HepG2 (cell line): ENCODE measurements at regions not wholly inside any gene's neighbourhood (a gene's known extent, or its start where the extent isn't known, plus 50 kb on each side); places are given as distances from the start of the nearest gene placed in this dataset.

Experiments
- ATAC-seq: fragments of 200-7000 bp; cut with Tn5 transposase; 3 replicates; pipeline ENCODE4 v1.9.1; 2020; ENCODE audit warnings: mild to moderate bottlenecking, moderate library complexity
- BruUV-seq: library from RNA; stranded (reverse); fragments of 400-500 nt; replicated peaks from 2 replicates; lab custom pipeline; 2021; lab: Mats Ljungman, UMichigan
- CTCF ChIA-PET: fragments of 300-600 bp; formaldehyde crosslinking; extraction: SDS; loops from one replicate; lab custom pipeline; 2021; ENCODE audit warnings: low total read pairs, inconsistent platforms, low intra/inter-chr PET ratio; lab: Yijun Ruan, JAX
- POLR2A ChIA-PET: fragments of 350-600 bp; sonication (Branson Sonifier 250); formaldehyde crosslinking; loops from one replicate; lab custom pipeline; 2020; ENCODE audit warnings: antibody characterized with exemption, inconsistent platforms; lab: Yijun Ruan, JAX
- DNase-seq: peaks from one replicate; pipeline ENCODE4 v3.0.0-alpha.2; 2015; ENCODE audit warnings: low spot score
- FAIRE-seq: peaks from 3 replicates; lab custom pipeline; 2011; peaks lifted over from hg19 to GRCh38; lab: Jason Lieb, UNC
- H2AFZ ChIP-seq: one replicate; pipeline ENCODE4 v1.6.1; 2011; ENCODE audit warnings: low read length, inconsistent platforms
- H3K27ac ChIP-seq: fragments of 300-600 bp; 3 replicates; pipeline ENCODE4 v1.8.0; 2011; ENCODE audit warnings: mixed run types, mild to moderate bottlenecking, mixed read lengths, low read length, inconsistent platforms; ENCODE audit not compliant: insufficient read depth; ENCODE audit errors: extremely low read length
- H3K27me3 ChIP-seq, 2 experiments: fragments of 200-600 bp in 1 of 2; 2 replicates in 1 of 2; 3 replicates in 1 of 2; pipeline versions ENCODE4 v1.6.0 to v1.8.0; 2011; ENCODE audit warnings: low read length in 2 of 2, mild to moderate bottlenecking in 2 of 2, moderate library complexity in 2 of 2, inconsistent platforms in 1 of 2; ENCODE audit not compliant: insufficient read depth in 2 of 2, control insufficient read depth in 1 of 2
- H3K36me3 ChIP-seq, 2 experiments: fragments of 200-600 bp in 1 of 2; replicated peaks in 1 of 2; 2 replicates in 1 of 2; 3 replicates in 1 of 2; pipeline versions ENCODE4 v1.5.1 to v1.8.0; 2011; ENCODE audit warnings: low read length in 2 of 2, inconsistent platforms in 1 of 2; ENCODE audit not compliant: insufficient read depth in 2 of 2, control insufficient read depth in 1 of 2
- H3K4me1 ChIP-seq: 2 replicates; pipeline ENCODE4 v1.5.1; 2012; ENCODE audit warnings: low read length, inconsistent platforms; ENCODE audit not compliant: insufficient read depth
- H3K4me2 ChIP-seq: 2 replicates; pipeline ENCODE4 v1.6.0; 2011; ENCODE audit warnings: low read depth, low read length, inconsistent platforms
- H3K4me3 ChIP-seq, 3 experiments: fragments of 200-600 bp in 1 of 3; sonication (generic), shearing (Covaris generic) in 1 of 3; replicated peaks in 1 of 3; 2 replicates each; pipeline ENCODE4 v1.5.1; 2011 to 2016; ENCODE audit warnings: low read length in 3 of 3, inconsistent platforms in 2 of 3, low read depth in 2 of 3, mild to moderate bottlenecking in 2 of 3, control low read depth in 1 of 3, mixed read lengths in 1 of 3; ENCODE audit not compliant: insufficient read depth in 1 of 3
- H3K79me2 ChIP-seq: one replicate; pipeline ENCODE4 v1.6.1; 2011; ENCODE audit warnings: low read length, inconsistent platforms; ENCODE audit not compliant: insufficient read depth
- H3K9ac ChIP-seq: 2 replicates; pipeline ENCODE4 v1.6.0; 2011; ENCODE audit warnings: mild to moderate bottlenecking, low read depth, low read length, inconsistent platforms; ENCODE audit not compliant: insufficient read depth
- H3K9me3 ChIP-seq: 2 replicates; pipeline ENCODE4 v1.5.1; 2012; ENCODE audit warnings: mild to moderate bottlenecking, low read length
- H4K20me1 ChIP-seq: 2 replicates; pipeline ENCODE4 v1.6.0; 2011; ENCODE audit warnings: inconsistent platforms, mild to moderate bottlenecking, low read length, moderate library complexity; ENCODE audit not compliant: insufficient read depth
- ATF7-NPFF ChIP-seq: sonication (generic); formaldehyde crosslinking; IDR thresholded peaks from 2 replicates; pipeline ENCODE4 v1.8.1; 2023; ENCODE audit warnings: mild to moderate bottlenecking, low read depth, missing genetic modification reagents, moderate library complexity
- HIC2 ChIP-seq: sonication (generic); formaldehyde crosslinking; IDR thresholded peaks from 2 replicates; pipeline ENCODE4 v1.9.0; 2022; ENCODE audit warnings: low read depth, missing genetic modification reagents
- HNF4G ChIP-seq, 2 experiments: sonication (generic) in 1 of 2; formaldehyde crosslinking in 1 of 2; IDR thresholded peaks; 2 replicates each; pipeline versions ENCODE4 v1.4.0 to v1.6.1; 2011 to 2020; ENCODE audit warnings: borderline replicate concordance in 2 of 2, low read depth in 2 of 2, mild to moderate bottlenecking in 2 of 2, low read length in 1 of 2, missing genetic modification reagents in 1 of 2, moderate library complexity in 1 of 2
- KDM3A ChIP-seq: IDR thresholded peaks from 2 replicates; pipeline ENCODE4 v1.6.1; 2018; ENCODE audit warnings: low read depth, missing compliant biosample characterization
- MAFK ChIP-seq, 2 experiments: IDR thresholded peaks in 1 of 2; conservative IDR thresholded peaks in 1 of 2; 2 replicates each; pipeline ENCODE4 v1.6.1; 2011; ENCODE audit warnings: improper control_type of control experiment in 2 of 2, low read length in 2 of 2
- NR1H2 ChIP-seq: sonication (generic); formaldehyde crosslinking; IDR thresholded peaks from 2 replicates; pipeline ENCODE4 v1.8.1; 2022; ENCODE audit warnings: low read depth, missing genetic modification reagents, borderline replicate concordance
- PRDM4 ChIP-seq: sonication (generic); formaldehyde crosslinking; IDR thresholded peaks from 2 replicates; pipeline ENCODE4 v1.9.0; 2021; ENCODE audit warnings: missing genetic modification reagents, borderline replicate concordance
- ZNF549 ChIP-seq: sonication (generic); formaldehyde crosslinking; IDR thresholded peaks from 2 replicates; pipeline ENCODE4 v1.5.0; 2020; ENCODE audit warnings: missing genetic modification reagents
- ZNF646 ChIP-seq: sonication (generic); formaldehyde crosslinking; IDR thresholded peaks from 2 replicates; pipeline ENCODE4 v1.9.0; 2021; ENCODE audit warnings: mild to moderate bottlenecking, missing genetic modification reagents
- ZNF670 ChIP-seq: sonication (generic); formaldehyde crosslinking; IDR thresholded peaks from 2 replicates; pipeline ENCODE4 v1.8.0; 2022; ENCODE audit warnings: mild to moderate bottlenecking, missing genetic modification reagents, borderline replicate concordance
- WGBS: methylation state at CpG from one replicate; pipeline ENCODE4 v1.1.6; 2017; ENCODE audit warnings: low lambda C conversion rate; 5-methylcytosine and 5-hydroxymethylcytosine counted together
- in situ Hi-C: cut with HindIII; loops from 2 replicates; pipeline ENCODE4 v1.10.0; 2017; ENCODE audit warnings: low pct_unique_long_range_greater_than_20kb; ENCODE audit not compliant: extremely low pct_ligation_motif_present
- intact Hi-C: fragments of 100-400 bp; cut with micrococcal nuclease; formaldehyde crosslinking; loops from one replicate; pipeline ENCODE4 v1.10.0; 2022; ENCODE audit not compliant: unreplicated experiment
- TF ChIP-seq, protein P1 (sequence below): sonication (generic); formaldehyde crosslinking; IDR thresholded peaks from 2 replicates; pipeline ENCODE4 v1.5.0; 2020; ENCODE audit warnings: missing genetic modification reagents

DNA sequence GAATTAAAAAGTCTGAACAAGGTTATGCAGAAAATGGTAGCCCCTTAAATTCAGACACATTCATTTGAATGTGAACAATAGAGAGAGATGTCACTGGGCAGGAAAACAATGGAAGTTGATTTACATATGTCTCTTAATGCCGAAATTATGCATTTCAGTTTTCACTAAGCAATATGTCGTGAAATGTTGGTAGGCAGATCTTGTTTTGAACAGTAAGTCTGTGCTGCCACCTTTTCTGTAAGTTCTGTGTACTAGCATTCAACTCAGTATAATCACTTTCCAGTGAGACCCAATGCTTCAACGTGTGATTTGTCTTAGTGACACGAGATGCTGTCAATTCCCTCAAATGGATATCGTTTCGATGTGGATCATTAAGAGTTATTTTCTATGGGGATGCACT, 222.7 kb upstream of the VCX3A start:
- no peaks in the 10 kb centered on the region for H3K79me2 ChIP-seq
- BruUV-seq = no TSS peak
- peaks cover 4% of the 10 kb centered on the region; the same call in 1 of the 2 replicates for H3K9me3 ChIP-seq
- H2AFZ ChIP-seq = no peak overlapping the region
- H4K20me1 ChIP-seq = no peaks in the 10 kb centered on the region
- ATAC-seq (no peak), DNase-seq (no peak), FAIRE-seq (no peak)
- no peak overlapping the region for H3K4me2 ChIP-seq
- no peaks in the 10 kb centered on the region for H3K27me3 ChIP-seq
- no peaks in the 10 kb centered on the region for H3K4me1 ChIP-seq
- no peaks in the 10 kb centered on the region for H3K36me3 ChIP-seq
- POLR2A ChIA-PET = no interaction called here
- H3K27ac ChIP-seq = no peak overlapping the region
- H3K4me3 ChIP-seq = no peak overlapping the region
- H3K9ac ChIP-seq = no peak overlapping the region
- intact Hi-C loops = no loop called here
- in situ Hi-C loops = no loop called here
- 22% methylated on average over 5 of the region's 6 CpGs for WGBS
- CTCF ChIA-PET = no interaction called here
- TF ChIP-seq ZNF670 (no peak), HNF4G (IDR thresholded peaks at IDR 0.05; ENCODE audit: borderline replicate concordance, low read depth, low read length) (no peak), HNF4G (CRISPR knock-in tag; IDR thresholded peaks at IDR 0.05; ENCODE audit: borderline replicate concordance, low read depth) (no peak), NR1H2 (CRISPR knock-in tag) (no peak), ZNF549 (CRISPR knock-in tag) (no peak), ATF7-NPFF (CRISPR knock-in tag) (no peak), KDM3A (CRISPR knock-in tag) (no peak), ZNF646 (CRISPR knock-in tag) (no peak), PRDM4 (CRISPR knock-in tag) (no peak), HIC2 (CRISPR knock-in tag) (no peak), MAFK (conservative IDR thresholded peaks at IDR 0.05 in 1 of 2, IDR thresholded peaks at IDR 0.05 in 1 of 2; ENCODE audit: low read length in 2 of 2) (no peak)
- TF ChIP-seq, protein P1, sequence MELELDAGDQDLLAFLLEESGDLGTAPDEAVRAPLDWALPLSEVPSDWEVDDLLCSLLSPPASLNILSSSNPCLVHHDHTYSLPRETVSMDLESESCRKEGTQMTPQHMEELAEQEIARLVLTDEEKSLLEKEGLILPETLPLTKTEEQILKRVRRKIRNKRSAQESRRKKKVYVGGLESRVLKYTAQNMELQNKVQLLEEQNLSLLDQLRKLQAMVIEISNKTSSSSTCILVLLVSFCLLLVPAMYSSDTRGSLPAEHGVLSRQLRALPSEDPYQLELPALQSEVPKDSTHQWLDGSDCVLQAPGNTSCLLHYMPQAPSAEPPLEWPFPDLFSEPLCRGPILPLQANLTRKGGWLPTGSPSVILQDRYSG (CRISPR knock-in tag) = no peak
